ENCODE measurements at regions not wholly inside any gene's neighbourhood (a gene's known extent, or its start where the extent isn't known, plus 50 kb on each side); places are given as distances from the start of the nearest gene placed in this dataset.

- DNase-seq = no peak
Observed at GRCh38 chr13:109361562-109362289, 424.7 kb downstream of the IRS2 start.

- no peak for DNase-seq
Observed at GRCh38 chr13:109357751-109358471, 428.5 kb downstream of the IRS2 start.

- no peak for DNase-seq
Observed at GRCh38 chr13:109355875-109356434, 430.4 kb downstream of the IRS2 start.

GRCh38 chr13:109355166-109355565 lies 431.2 kb downstream of the IRS2 start:
- DNase-seq = no peak

- DNase-seq = no peak
Observed at GRCh38 chr13:109351236-109351635, 435.1 kb downstream of the IRS2 start.

- no peak for DNase-seq
Observed at GRCh38 chr13:109348519-109349258, 437.7 kb downstream of the IRS2 start.

GRCh38 chr13:109346060-109346459 lies 440.3 kb downstream of the IRS2 start:
- no peak for DNase-seq

GRCh38 chr13:109345433-109345941 lies 440.9 kb downstream of the IRS2 start:
- no peak for DNase-seq

- DNase-seq = no peak
Observed at GRCh38 chr13:109344552-109345157, 441.7 kb downstream of the IRS2 start.

- DNase-seq = no peak
Observed at GRCh38 chr13:109336730-109337129, 449.7 kb downstream of the IRS2 start.

GRCh38 chr13:109333893-109334651 lies 452.3 kb downstream of the IRS2 start:
- no peak for DNase-seq

GRCh38 chr13:109332506-109333499 lies 453.6 kb downstream of the IRS2 start:
- no peak for DNase-seq

- peak; percentile 24 for DNase-seq
Observed at GRCh38 chr13:109331898-109332297, 454.5 kb downstream of the IRS2 start.

GRCh38 chr13:109331011-109331433 lies 455.4 kb downstream of the IRS2 start:
- DNase-seq = no peak

GRCh38 chr13:109330123-109330522 lies 456.3 kb downstream of the IRS2 start:
- DNase-seq = no peak

- no peak for DNase-seq
Observed at GRCh38 chr13:109329175-109329574, 457.2 kb downstream of the IRS2 start.

- DNase-seq = no peak
Observed at GRCh38 chr13:109326601-109327000, 459.8 kb downstream of the IRS2 start.

GRCh38 chr13:109323338-109323737 lies 463.0 kb downstream of the IRS2 start:
- DNase-seq = no peak

GRCh38 chr13:109318945-109319590 lies 467.3 kb downstream of the IRS2 start:
- DNase-seq = no peak

- DNase-seq = no peak
Observed at GRCh38 chr13:109315481-109315880, 470.9 kb downstream of the IRS2 start.

Data from T1000 (cell line).